GM21528 (cell line): ENCODE measurements at regions not wholly inside any gene's neighbourhood (a gene's known extent, or its start where the extent isn't known, plus 50 kb on each side); places are given as distances from the start of the nearest gene placed in this dataset.

Experiments used
- ATAC-seq: cut with Tn5 transposase; IDR thresholded peaks from one replicate; pipeline ENCODE4 v1.9.1; 2021; ENCODE audit warnings: mild to moderate bottlenecking, moderate library complexity; ENCODE audit not compliant: unreplicated experiment, low FRiP score

DNA sequence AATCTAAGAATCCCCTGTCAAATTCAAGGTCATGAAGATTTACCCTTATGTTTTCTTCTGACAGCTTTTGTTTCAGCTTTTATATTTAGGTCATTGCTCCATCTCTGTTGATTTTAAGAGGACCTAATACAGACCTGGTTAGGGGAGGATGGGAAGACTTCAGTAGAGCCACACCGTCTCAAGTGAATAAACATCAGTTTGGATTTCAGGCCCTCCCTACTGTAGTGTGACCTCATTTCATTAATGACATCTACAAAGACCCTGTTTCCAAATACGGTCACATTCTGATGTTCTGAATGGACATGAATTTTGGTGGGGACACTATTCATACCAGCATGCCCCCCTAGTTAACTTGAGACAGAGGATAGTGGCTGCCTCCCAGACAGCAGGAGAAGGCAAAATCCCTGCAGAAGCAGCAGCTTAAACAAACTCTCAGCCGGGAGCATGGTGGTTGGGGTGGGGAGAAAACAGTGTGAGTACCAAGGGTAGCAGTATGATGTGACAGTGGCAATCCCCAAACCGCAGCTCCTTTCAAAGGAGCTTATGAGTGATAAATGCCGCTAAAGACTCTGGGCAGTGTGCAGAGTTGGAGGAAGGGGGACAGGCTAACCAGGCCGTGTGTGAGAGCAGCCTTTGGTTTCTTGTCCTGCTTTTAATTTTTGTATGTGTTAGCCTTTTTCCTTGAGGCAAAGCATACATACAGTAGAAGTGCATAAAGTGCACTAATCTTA is 65.9 kb upstream of the TNP1 start:
- ATAC-seq = no peak

GRCh38 chr2:216925006-216925405 is 65.1 kb upstream of the TNP1 start:
- no peak for ATAC-seq

DNA sequence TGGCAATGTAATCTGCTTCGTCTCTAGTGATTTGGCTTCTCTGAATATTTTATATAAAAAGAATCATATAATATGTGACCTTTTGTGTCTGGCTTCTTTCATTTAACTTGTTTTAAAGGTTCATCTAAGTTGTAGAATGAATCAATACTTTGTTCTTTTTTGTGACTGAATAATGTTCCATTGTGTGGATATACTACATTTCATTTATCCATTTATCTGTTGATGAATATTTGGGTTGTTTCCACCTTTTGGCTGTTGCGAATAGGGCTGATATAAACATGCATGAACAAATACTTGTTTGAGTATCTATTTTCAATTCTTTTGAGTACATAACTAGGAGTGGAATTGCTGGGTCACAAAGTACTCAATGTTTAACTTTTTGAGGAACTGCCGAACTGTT is 63.8 kb upstream of the TNP1 start:
- no peak for ATAC-seq

GRCh38 chr2:216922175-216922780 is 62.4 kb upstream of the TNP1 start:
- ATAC-seq = peak; percentile 81

GRCh38 chr2:216920937-216921456 is 61.1 kb upstream of the TNP1 start:
- no peak for ATAC-seq

DNA sequence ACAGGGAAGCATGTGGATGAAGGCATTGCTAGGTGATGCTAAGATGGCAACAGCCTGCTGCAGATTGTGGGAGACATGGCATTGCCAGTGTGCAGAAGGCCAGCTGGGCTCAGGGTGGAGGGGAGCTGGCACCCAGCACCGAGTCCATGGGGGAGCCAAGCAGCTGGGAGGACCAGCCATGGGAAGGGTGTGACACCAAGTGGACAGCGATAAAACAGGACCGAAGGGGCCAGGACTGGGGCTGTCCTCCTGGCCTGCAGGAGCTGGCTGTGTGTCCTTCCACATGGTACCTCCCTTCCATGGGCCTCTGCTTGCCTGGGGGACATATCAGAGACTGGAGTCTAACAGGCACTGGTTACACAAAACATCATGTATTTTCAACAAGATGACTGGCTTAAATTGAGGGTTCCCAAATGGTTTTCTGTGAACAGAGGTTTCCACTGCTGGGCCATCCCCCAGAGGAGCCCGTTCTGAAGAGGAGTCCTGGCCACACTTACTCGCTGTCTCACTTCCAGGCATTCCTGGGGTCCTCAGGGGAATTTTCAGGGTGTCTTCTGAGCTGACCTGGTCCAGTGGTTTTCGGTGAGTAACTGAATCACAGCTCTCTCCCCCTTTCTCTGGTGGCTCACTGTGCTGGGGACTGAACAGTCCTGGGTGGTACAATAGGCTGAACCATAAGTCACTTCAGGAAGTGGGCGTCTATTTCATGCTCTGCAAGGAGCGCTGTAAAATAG is 60.4 kb upstream of the TNP1 start:
- ATAC-seq = no peak

DNA sequence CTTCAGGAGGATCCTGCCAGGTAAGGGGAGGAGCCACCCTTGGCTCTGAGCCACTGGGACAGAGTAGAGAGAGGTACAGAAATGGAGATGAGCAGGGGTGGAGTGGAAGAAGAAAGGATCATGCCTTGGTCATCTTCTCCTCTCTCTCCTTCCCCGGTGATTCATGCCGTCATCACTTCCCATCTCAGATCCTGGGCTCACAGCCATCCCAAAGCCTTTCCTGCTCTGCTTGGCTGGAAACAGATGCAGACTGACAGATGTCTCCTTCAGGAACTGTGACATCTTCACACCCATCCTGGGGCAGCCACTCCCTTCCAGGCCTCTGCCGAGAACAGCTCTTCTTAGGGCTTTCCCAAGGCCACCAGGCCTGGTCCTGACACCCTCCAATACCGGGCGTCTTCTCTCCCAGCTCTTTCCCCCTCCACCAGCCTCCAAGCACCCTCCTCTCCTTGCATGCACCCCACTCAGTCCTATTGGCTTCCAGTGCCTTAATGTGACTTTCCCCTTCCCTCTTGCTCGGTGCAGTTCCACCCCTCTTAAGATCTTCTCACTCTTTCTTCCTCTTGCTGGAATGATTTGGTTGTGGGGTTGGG is 58.3 kb upstream of the TNP1 start:
- no peak for ATAC-seq

DNA sequence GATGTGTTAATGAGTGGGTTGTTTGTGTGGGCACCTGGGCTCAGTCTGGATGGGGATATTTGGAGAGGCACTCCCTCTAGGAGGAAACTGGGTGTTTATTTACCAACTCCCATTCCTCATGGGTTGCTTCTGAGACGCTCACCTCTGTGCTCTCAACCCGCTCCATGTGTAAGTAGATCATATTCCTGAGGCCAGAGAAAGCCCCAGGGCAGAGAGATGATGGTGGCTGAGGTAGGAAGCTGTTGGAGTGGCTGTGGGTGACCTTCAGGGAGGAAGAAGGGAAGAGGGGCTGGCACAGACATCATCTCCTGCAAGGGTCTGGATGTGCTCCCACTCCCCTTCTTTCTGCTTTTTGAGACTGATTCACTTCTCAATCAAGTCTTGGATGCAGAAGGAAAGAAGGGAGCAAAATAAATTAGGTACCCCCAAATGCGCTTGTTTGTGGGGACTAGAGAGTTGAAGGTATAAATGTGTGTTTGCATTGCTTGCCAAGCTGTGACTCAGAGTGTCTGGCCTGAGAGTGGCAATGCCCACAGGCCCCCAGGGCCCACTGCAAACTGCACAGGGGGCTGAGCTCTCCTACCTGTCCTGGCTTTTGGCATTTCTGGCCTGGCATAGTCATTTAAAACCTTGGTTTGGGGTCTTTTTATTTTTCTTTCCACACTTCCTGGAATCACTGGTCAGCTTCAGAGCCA is 57.2 kb upstream of the TNP1 start:
- no peak for ATAC-seq

DNA sequence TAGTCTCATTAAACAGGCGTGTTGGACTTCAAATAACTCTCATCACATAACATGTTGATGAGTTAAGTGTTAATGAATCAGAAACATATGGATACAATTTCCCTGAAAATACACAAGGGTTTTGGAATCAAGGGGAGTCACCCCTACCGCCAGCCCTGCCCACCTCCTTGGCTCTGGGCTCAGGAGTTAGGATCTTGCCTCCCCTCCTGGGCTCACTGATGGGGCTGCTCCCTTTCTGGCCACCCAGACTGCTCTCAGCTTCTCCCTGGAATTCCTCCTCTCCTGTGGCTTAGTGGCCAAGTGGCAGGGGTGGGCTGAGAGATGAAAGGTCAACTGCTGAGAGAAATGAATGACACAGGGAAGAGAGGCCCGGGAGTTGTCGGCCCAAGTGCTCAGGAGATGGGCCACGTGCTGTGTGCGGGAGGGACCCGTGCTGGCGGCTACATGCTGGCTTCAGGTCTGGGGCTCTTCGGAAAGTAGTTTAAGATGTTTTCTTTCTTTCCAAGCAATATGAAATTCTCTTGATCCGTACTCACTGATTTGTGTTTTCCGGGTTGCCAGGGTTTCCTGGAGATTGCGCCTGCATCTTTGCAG is 55.8 kb upstream of the TNP1 start:
- no peak for ATAC-seq

DNA sequence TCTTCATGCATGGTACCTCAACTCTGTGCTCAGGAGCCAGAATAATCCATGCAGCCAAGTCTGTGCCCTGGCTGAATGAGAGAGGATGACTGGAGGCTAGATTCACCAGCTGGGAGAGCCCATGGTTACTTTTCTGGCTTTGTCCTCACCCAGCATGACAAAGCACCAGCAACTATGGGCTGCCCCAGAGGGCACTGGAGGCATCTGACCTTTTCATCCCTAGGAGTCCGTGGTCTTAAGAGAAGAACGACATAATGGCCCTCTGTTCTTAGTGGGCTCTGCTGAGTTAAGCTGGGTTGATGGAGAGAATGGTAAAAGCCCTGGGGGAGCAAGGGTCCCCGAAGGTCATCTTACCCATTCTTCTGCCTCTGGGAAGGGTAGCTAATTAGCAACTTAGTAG is 54.6 kb upstream of the TNP1 start:
- no peak for ATAC-seq

DNA sequence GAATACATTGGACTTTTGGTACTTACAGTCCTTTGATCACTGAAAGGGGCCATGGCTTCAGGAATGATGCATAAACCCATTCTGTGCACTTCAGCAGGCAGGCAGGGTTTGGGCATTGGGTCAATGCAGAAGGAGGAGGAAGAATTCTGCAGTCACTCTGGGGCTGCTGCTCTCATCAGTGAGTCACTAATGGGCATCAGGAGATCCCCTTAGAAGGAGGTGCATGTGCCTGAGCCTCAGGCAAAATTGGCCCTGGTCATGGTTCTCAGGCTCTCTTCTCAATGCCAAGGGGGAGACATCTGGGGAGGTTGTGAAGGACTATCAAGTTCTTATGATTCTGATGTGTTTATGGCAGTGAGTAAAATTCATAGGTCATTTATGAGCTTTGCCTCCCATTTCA is 52.0 kb upstream of the TNP1 start:
- ATAC-seq = no peak

GRCh38 chr2:216911008-216911407 is 51.1 kb upstream of the TNP1 start:
- ATAC-seq = no peak

GRCh38 chr2:216909541-216910210 is 49.8 kb upstream of the TNP1 start:
- no peak for ATAC-seq
